GM23338 (cell line): ENCODE measurements at regions not wholly inside any gene's neighbourhood (a gene's known extent, or its start where the extent isn't known, plus 50 kb on each side); places are given as distances from the start of the nearest gene placed in this dataset.

Source experiments
- ATAC-seq: fragments of 200-7000 bp; cut with Tn5 transposase; 3 replicates; pipeline ENCODE4 v1.9.1; 2020
- DNase-seq: peaks from one replicate; pipeline ENCODE4 v3.0.0-alpha.2; 2015; ENCODE audit warnings: low spot score
- H2AFZ ChIP-seq: fragments of 200-600 bp; sonication (generic); 2 replicates; pipeline ENCODE4 v1.8.0; 2016; ENCODE audit warnings: antibody characterized with exemption, mild to moderate bottlenecking, moderate library complexity
- H3F3A ChIP-seq: fragments of 200-600 bp; sonication (generic); replicated peaks from 2 replicates; pipeline ENCODE4 v1.8.0; 2017; ENCODE audit warnings: antibody characterized with exemption, mixed run types, low read depth
- H3K27ac ChIP-seq: fragments of 200-600 bp; sonication (generic); 2 replicates; pipeline ENCODE4 v1.6.1; 2016; ENCODE audit warnings: low read depth
- H3K27me3 ChIP-seq: fragments of 200-600 bp; sonication (generic); 2 replicates; pipeline ENCODE4 v1.8.0; 2016; ENCODE audit warnings: mild to moderate bottlenecking, mixed run types, moderate library complexity; ENCODE audit not compliant: insufficient read depth
- H3K36me3 ChIP-seq: fragments of 200-600 bp; sonication (generic); 2 replicates; pipeline ENCODE4 v1.8.0; 2016; ENCODE audit warnings: mild to moderate bottlenecking; ENCODE audit not compliant: insufficient read depth
- H3K4me1 ChIP-seq: fragments of 200-600 bp; sonication (generic); 2 replicates; pipeline ENCODE4 v1.8.0; 2016; ENCODE audit warnings: mild to moderate bottlenecking, moderate library complexity; ENCODE audit not compliant: insufficient read depth
- H3K4me2 ChIP-seq: fragments of 200-600 bp; sonication (generic); 2 replicates; pipeline ENCODE4 v1.7.1; 2017; ENCODE audit warnings: mixed run types
- H3K4me3 ChIP-seq: fragments of 200-600 bp; sonication (generic); 2 replicates; pipeline ENCODE4 v1.6.1; 2016; ENCODE audit warnings: mixed run types
- H3K79me2 ChIP-seq: fragments of 200-600 bp; sonication (generic); replicated peaks from 2 replicates; pipeline ENCODE4 v1.8.0; 2017; ENCODE audit warnings: mild to moderate bottlenecking; ENCODE audit not compliant: insufficient read depth
- H3K9me2 ChIP-seq: fragments of 200-600 bp; sonication (generic); 2 replicates; pipeline ENCODE4 v1.8.0; 2017; ENCODE audit not compliant: insufficient read depth
- H4K20me1 ChIP-seq: fragments of 200-600 bp; sonication (generic); replicated peaks from 2 replicates; pipeline ENCODE4 v1.8.0; 2017; ENCODE audit warnings: mild to moderate bottlenecking; ENCODE audit not compliant: insufficient read depth
- H3K27ac Mint-ChIP-seq: 2 replicates; pipeline ENCODE4 v1.8.0; 2020; ENCODE audit warnings: inconsistent platforms, mild to moderate bottlenecking, moderate library complexity, mixed read lengths
- H3K27me3 Mint-ChIP-seq: 3 replicates; pipeline ENCODE4 v1.8.0; 2022; ENCODE audit warnings: low read depth, mild to moderate bottlenecking, moderate library complexity, mixed read lengths, inconsistent platforms; ENCODE audit not compliant: insufficient read depth, poor library complexity
- H3K36me3 Mint-ChIP-seq: 3 replicates; pipeline ENCODE4 v1.8.0; 2021; ENCODE audit warnings: low read depth, mild to moderate bottlenecking, inconsistent platforms, moderate library complexity, mixed read lengths
- H3K4me1 Mint-ChIP-seq: 3 replicates; pipeline ENCODE4 v1.8.0; 2020; ENCODE audit warnings: mild to moderate bottlenecking, inconsistent platforms, mixed read lengths
- H3K4me3 Mint-ChIP-seq: 3 replicates; pipeline ENCODE4 v1.8.0; 2021; ENCODE audit warnings: moderate library complexity, mild to moderate bottlenecking, inconsistent platforms, mixed read lengths
- H3K9me3 Mint-ChIP-seq: 3 replicates; pipeline ENCODE4 v1.8.0; 2020; ENCODE audit warnings: moderate library complexity, mild to moderate bottlenecking, inconsistent platforms, mixed read lengths
- CREB1 ChIP-seq: fragments of 250-450 bp; sonication (Bioruptor Pico); IDR thresholded peaks from 2 replicates; pipeline ENCODE4 v1.5.0; 2020; ENCODE audit warnings: low read depth, mild to moderate bottlenecking, moderate library complexity
- CTCF ChIP-seq, 2 experiments: fragments of 200-600 bp in 1 of 2; sonication (generic) in 1 of 2; conservative IDR thresholded peaks; 2 replicates each; pipeline versions ENCODE4 v1.5.1 to v1.6.1; 2016 to 2017; ENCODE audit warnings: antibody characterized with exemption in 2 of 2, low read depth in 2 of 2, mild to moderate bottlenecking in 2 of 2, moderate library complexity in 1 of 2
- EZH2phosphoT487 ChIP-seq: fragments of 200-600 bp; sonication (generic); IDR thresholded peaks from one replicate; pipeline ENCODE4 v1.8.1; 2018; ENCODE audit warnings: antibody characterized with exemption; ENCODE audit not compliant: unreplicated experiment
- JUNB ChIP-seq: IDR thresholded peaks from one replicate; pipeline ENCODE4 v1.6.1; 2016; ENCODE audit warnings: antibody characterized with exemption; ENCODE audit not compliant: unreplicated experiment
- NANOG ChIP-seq: IDR thresholded peaks from 2 replicates; pipeline ENCODE4 v1.6.1; 2016; ENCODE audit warnings: antibody characterized with exemption, borderline replicate concordance
- POLR2AphosphoS5 ChIP-seq: IDR thresholded peaks from 2 replicates; pipeline ENCODE4 v1.6.1; 2016; ENCODE audit warnings: antibody characterized with exemption, low read depth
- REST ChIP-seq: IDR thresholded peaks from one replicate; pipeline ENCODE4 v1.6.1; 2018; ENCODE audit warnings: antibody characterized with exemption; ENCODE audit not compliant: unreplicated experiment
- STAT1 ChIP-seq: IDR thresholded peaks from one replicate; pipeline ENCODE4 v1.6.1; 2016; ENCODE audit warnings: antibody characterized with exemption; ENCODE audit not compliant: unreplicated experiment
- ZNF114 ChIP-seq: fragments of 250-450 bp; sonication (Bioruptor Pico); IDR thresholded peaks from 2 replicates; pipeline ENCODE4 v1.5.0; 2020; ENCODE audit warnings: mild to moderate bottlenecking, moderate library complexity
- ZNF462 ChIP-seq: fragments of 250-450 bp; sonication (Bioruptor Pico); IDR thresholded peaks from 2 replicates; pipeline ENCODE4 v1.5.0; 2020; ENCODE audit warnings: mild to moderate bottlenecking, moderate library complexity

GRCh38 chr20:17835934-17836300, 132.7 kb downstream of the SNX5 start:
- H3K4me1 ChIP-seq: peaks cover 16% of the 10 kb centered on the region
- no peak overlapping the region for H3K27ac ChIP-seq
- H3K9me2 ChIP-seq: no peaks in the 10 kb centered on the region
- H3K79me2 ChIP-seq: no peaks in the 10 kb centered on the region
- DNase-seq: no peak
- no peaks in the 10 kb centered on the region for H3F3A ChIP-seq
- Mint-ChIP-seq H3K27me3 (peaks cover 7% of the 10 kb centered on the region), H3K36me3 (no peaks in the 10 kb centered on the region), H3K4me1 (peaks cover 25% of the 10 kb centered on the region), H3K9me3 (no peaks in the 10 kb centered on the region), H3K4me3 (no peak overlapping the region), H3K27ac (no peak overlapping the region)
- peak overlapping the region; percentile 85 for H2AFZ ChIP-seq
- no peaks in the 10 kb centered on the region for H4K20me1 ChIP-seq
- ATAC-seq: no peak
- H3K4me3 ChIP-seq: no peak overlapping the region
- TF ChIP-seq CTCF (conservative IDR thresholded peaks at IDR 0.05; ENCODE audit: low read depth in 2 of 2) (no peak), EZH2phosphoT487 (no peak), ZNF462 (CRISPR knock-in tag) (no peak), REST (no peak), POLR2AphosphoS5 (no peak), JUNB (no peak), STAT1 (no peak), CREB1 (CRISPR knock-in tag) (no peak), ZNF114 (CRISPR knock-in tag) (no peak), NANOG (no peak)
- H3K4me2 ChIP-seq: no peak overlapping the region
- H3K36me3 ChIP-seq: no peaks in the 10 kb centered on the region
- no peaks in the 10 kb centered on the region for H3K27me3 ChIP-seq
